Occipital lobe (tissue), 1 donor: ENCODE measurements at regions not wholly inside any gene's neighbourhood (a gene's known extent, or its start where the extent isn't known, plus 50 kb on each side); places are given as distances from the start of the nearest gene placed in this dataset.
"Not testable (repeated sequence)": the region's sequence is repeated elsewhere in the genome, so short reads cannot be mapped to it uniquely, and the experiment has no call there.

Experiments used
- DNase-seq: peaks from one replicate; lab custom pipeline; 2025; lab: John Stamatoyannopoulos, UW

GRCh38 chr18:67023059-67023458 is 419.2 kb upstream of the CDH19 start:
- DNase-seq, result no peak

DNA sequence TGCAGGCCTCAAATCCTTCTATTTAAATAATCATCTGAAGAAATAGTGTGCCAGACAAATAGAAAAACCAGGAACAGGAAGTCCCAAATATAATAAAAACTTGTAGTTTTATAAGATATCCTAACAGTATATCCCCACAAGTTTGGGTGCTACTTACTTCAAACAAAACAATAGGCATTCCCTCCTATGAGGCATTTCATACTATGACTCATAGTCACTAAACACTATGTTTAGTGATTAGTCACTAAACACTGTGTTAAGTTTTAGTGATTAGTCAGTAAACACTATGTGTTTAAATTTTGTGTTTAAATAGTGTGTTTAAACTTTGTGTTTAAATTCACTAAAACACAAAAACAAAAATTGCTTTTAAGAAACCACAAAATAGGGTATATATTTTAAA is 407.0 kb upstream of the CDH19 start:
- no peak for DNase-seq

GRCh38 chr18:67007999-67008398 is 404.1 kb upstream of the CDH19 start:
- no peak for DNase-seq

DNA sequence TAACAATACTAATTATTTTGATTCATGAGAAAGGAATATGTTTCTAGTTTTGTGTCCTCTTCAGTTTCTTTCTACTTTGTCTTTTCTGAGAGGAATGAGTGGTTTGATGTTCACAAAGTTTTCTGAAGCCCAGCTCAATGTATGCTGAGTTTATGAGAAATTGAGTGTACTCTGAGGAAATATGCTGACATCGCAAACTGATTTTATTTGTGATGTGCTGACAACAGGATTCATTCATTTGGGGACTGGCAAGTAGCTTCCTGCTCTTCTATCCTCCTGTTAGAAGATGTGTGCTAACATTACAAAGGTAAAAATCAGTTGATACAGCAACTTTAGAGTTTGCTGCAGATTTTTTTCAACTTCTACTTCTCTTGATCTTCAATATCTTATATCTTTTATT is 403.2 kb upstream of the CDH19 start:
- DNase-seq, result no peak

GRCh38 chr18:67001052-67001451 is 397.2 kb upstream of the CDH19 start:
- no peak for DNase-seq

- DNase-seq, result no peak
These were observed 395.1 kb upstream of the CDH19 start for GRCh38 chr18:66999003-66999402.

DNA sequence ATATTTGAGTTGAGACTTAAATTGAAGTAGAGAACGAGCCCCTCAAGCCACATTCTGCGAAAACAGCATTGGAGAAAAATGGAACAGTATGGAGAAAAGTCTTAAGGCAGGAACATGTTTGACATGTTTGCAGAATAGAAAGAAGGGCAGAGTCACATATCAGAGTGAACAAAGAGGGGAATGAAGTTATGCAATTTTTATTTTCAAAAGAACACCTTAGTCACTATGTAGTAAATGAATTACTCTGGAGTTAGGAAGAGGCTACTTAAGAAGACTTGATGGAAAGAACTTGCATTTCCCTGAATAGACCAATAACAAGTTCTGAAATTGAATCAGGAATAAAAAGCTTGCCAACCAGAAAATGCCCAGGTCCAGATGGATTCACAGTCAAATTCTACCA is 391.4 kb upstream of the CDH19 start:
- DNase-seq, result no peak

- DNase-seq, result no peak
These were observed 390.9 kb upstream of the CDH19 start for GRCh38 chr18:66994790-66995189.

DNA sequence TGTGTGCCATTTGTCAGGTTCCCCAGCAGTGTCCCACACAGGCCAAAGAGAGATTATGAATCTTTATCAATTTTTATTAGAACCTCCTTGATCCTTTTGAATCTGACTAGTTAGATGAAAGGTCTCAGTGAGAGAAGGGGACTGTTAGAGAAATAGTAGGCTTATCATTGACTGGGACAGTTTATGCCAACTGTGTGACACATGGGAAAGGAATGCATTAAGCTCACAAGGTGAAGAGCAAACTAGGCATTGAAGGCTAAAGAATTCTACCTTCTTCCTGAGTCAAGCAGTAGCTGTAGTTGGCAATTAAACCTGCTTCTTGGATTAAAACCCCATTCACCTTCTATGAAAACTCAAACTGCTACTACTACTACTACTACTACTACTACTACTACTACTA is 389.6 kb upstream of the CDH19 start:
- DNase-seq, result no peak

- DNase-seq, result no peak
These were observed 387.0 kb upstream of the CDH19 start for GRCh38 chr18:66990909-66991308.

DNA sequence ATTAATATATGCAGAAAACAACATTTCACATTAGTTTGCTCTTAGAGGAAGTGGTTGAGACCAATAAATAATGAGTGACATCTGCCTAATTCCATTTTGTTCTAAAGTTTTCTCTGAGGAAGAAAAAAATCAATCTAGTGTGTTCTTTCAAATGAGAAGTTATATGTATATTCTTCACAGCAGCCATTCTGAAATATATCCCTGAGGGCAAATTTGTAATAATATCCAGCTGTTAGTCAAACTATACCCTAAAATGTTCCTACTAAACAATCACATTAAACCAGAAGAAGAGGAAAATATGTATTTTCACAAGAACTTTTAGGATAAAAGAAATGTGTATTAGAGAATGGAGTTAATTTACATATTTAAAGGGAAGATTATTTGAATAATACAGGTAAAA is 375.1 kb upstream of the CDH19 start:
- no peak for DNase-seq

DNA sequence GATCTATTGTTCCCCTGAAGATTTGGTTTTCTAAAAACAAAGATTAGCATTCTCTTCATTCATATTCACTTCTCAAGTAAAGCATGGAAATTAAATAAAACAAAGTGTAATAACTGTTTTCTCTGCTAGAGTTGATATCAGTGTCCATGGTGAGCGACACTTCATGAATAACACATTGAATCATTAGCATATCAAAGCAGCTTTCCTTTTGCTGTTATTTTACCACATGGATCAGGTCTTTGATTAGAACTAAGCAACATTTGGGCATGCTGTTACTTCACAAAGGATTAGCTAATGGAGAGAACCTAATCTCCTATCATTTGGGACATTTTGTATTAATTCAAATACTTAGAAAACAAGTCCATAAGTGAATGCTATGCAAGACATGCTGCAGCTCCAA is 368.8 kb upstream of the CDH19 start:
- no peak for DNase-seq

DNA sequence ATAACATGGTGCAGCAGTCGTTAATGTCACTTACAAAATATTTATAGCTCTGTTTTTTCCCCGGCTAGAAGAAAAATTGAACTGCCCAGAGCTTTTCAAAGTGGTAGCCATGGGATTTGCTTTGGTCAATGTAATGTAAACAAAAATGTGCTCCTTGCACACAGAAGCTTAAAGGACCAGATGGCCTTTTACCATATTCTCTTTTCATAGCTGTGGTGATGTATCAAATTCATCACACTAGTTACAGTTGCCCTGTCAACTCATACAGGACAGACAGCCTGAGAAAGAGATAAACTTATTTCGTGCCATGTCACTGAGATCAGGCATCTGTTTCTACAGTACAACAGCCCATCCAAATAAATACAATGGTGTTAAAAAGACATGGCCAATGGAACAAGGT is 368.1 kb upstream of the CDH19 start:
- no peak for DNase-seq

- DNase-seq, result no peak
These were observed 362.3 kb upstream of the CDH19 start for GRCh38 chr18:66966171-66966570.

GRCh38 chr18:66958309-66958708 is 354.4 kb upstream of the CDH19 start:
- no peak for DNase-seq

GRCh38 chr18:66951750-66952149 is 347.9 kb upstream of the CDH19 start:
- no peak for DNase-seq

DNA sequence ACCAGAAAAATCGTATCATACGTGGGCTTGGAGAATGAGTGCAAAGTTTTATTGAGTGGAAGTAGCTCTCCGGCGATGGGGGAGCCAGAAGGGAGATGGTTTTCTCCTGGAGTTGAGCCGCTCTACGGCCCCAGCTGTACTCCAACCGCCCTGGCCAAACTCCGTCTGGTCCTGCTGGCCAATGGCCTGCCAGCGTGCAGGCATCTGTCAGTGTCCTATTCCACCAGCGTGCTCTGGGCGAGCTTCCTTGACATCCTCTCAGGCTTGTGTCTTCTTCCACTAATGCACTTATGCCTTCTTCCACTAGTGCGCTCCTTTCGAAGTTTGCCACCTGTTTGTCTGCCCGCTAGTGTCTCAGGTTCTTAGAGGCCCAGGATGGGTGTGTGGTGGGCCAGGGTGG is 345.5 kb upstream of the CDH19 start:
- no peak for DNase-seq

GRCh38 chr18:66937546-66937945 is 333.7 kb upstream of the CDH19 start:
- no peak for DNase-seq

GRCh38 chr18:66931010-66931409 is 327.1 kb upstream of the CDH19 start:
- DNase-seq, result no peak

GRCh38 chr18:66916834-66917233 is 312.9 kb upstream of the CDH19 start:
- no peak for DNase-seq

- no peak for DNase-seq
These were observed 296.9 kb upstream of the CDH19 start for GRCh38 chr18:66900837-66901236.

- no peak for DNase-seq
These were observed 291.7 kb upstream of the CDH19 start for GRCh38 chr18:66895631-66896030.

DNA sequence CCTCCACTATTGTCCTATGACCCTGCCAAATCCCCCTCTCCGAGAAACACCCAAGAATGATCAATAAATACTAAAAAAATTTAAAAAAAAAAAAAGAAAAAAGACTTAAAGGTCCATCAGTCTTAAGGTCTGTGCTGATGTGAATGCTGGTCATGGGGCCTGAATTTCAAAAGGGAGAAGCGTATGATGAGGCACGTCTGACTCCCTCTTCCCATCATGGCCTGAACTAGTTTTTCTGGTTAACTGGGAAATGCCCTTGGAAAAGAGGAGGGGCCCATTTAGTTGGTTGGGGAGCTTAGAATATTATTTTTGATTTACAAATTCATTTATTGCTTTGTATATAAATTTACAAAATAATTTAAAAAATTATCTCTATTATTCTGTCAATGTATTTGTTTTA is 291.0 kb upstream of the CDH19 start:
- DNase-seq, result no peak

DNA sequence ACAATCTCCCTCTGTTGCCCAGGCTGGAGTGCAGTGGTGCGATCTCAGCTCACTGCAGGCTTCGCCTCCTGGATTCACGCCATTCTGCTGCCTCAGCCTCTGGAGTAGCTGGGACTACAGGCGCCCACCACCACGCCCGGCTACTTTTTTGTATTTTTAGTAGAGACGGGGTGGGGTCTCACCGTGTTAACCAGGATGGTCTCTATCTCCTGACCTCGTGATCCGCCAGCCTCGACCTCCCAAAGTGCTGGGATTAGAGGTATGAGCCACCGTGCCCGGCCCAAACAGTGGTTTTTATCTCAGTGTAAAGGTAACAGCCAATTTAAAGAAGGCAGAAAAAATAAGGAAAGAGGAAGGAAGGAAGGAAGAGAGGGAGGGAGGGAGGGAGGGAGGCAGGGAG is 288.5 kb upstream of the CDH19 start:
- not testable (repeated sequence) for DNase-seq
